Osteocyte (in vitro differentiated cells): ENCODE measurements at regions not wholly inside any gene's neighbourhood (a gene's known extent, or its start where the extent isn't known, plus 50 kb on each side); places are given as distances from the start of the nearest gene placed in this dataset.

Source experiments
- DNase-seq: peaks from one replicate; pipeline ENCODE4 v3.0.0; 2021; ENCODE audit warnings: mixed read lengths; ENCODE audit not compliant: unreplicated experiment; ENCODE audit errors: extremely low spot score
- H3K27ac Mint-ChIP-seq: one replicate; pipeline ENCODE4 v1.8.0; 2021; ENCODE audit warnings: mild to moderate bottlenecking, mixed read lengths; ENCODE audit not compliant: unreplicated experiment
- H3K27me3 Mint-ChIP-seq: one replicate; pipeline ENCODE4 v1.8.0; 2021; ENCODE audit warnings: mixed read lengths; ENCODE audit not compliant: unreplicated experiment
- H3K36me3 Mint-ChIP-seq: one replicate; pipeline ENCODE4 v1.8.0; 2021; ENCODE audit warnings: mixed read lengths; ENCODE audit not compliant: unreplicated experiment
- H3K4me1 Mint-ChIP-seq: one replicate; pipeline ENCODE4 v1.8.0; 2021; ENCODE audit warnings: mixed read lengths; ENCODE audit not compliant: unreplicated experiment
- H3K4me3 Mint-ChIP-seq: one replicate; pipeline ENCODE4 v1.8.0; 2021; ENCODE audit warnings: mild to moderate bottlenecking, moderate library complexity, mixed read lengths; ENCODE audit not compliant: unreplicated experiment
- H3K9me3 Mint-ChIP-seq: one replicate; pipeline ENCODE4 v1.8.0; 2021; ENCODE audit warnings: mixed read lengths; ENCODE audit not compliant: unreplicated experiment
- CTCF ChIP-seq: fragments of 200-600 bp; sonication (generic); IDR thresholded peaks from 2 replicates; pipeline ENCODE4 v1.5.0; 2021; ENCODE audit warnings: antibody characterized with exemption, mild to moderate bottlenecking, moderate library complexity

- no peaks in the 10 kb centered on the region for H3K36me3 Mint-ChIP-seq
- no peak overlapping the region for H3K27ac Mint-ChIP-seq
- no peak for TF ChIP-seq CTCF
- no peak overlapping the region for H3K4me3 Mint-ChIP-seq
- H3K27me3 Mint-ChIP-seq: peaks cover 2% of the 10 kb centered on the region
- no peaks in the 10 kb centered on the region for H3K4me1 Mint-ChIP-seq
- H3K9me3 Mint-ChIP-seq: peaks cover 11% of the 10 kb centered on the region
- no peak for DNase-seq
Measured at GRCh38 chr20:51299413-51299812, 243.1 kb downstream of the NFATC2 start.

- no peak for DNase-seq
- Mint-ChIP-seq H3K4me3 (no peak overlapping the region), H3K4me1 (no peaks in the 10 kb centered on the region), H3K27me3 (peaks cover 5% of the 10 kb centered on the region), H3K36me3 (no peaks in the 10 kb centered on the region), H3K27ac (no peak overlapping the region), H3K9me3 (peaks cover 11% of the 10 kb centered on the region)
- no peak for TF ChIP-seq CTCF
Measured at GRCh38 chr20:51298141-51298749, 244.3 kb downstream of the NFATC2 start.

GRCh38 chr20:51287628-51288413, 254.7 kb downstream of the NFATC2 start:
- no peak for DNase-seq
- H3K27me3 Mint-ChIP-seq: peaks cover 17% of the 10 kb centered on the region
- TF ChIP-seq CTCF: no peak
- no peaks in the 10 kb centered on the region for H3K9me3 Mint-ChIP-seq
- no peaks in the 10 kb centered on the region for H3K36me3 Mint-ChIP-seq
- H3K4me3 Mint-ChIP-seq: no peak overlapping the region
- H3K4me1 Mint-ChIP-seq: no peaks in the 10 kb centered on the region
- H3K27ac Mint-ChIP-seq: no peak overlapping the region

GRCh38 chr20:51286758-51287157, 255.8 kb downstream of the NFATC2 start:
- Mint-ChIP-seq H3K36me3 (no peaks in the 10 kb centered on the region), H3K27me3 (peaks cover 17% of the 10 kb centered on the region), H3K4me3 (no peak overlapping the region), H3K27ac (no peak overlapping the region), H3K4me1 (no peaks in the 10 kb centered on the region), H3K9me3 (no peaks in the 10 kb centered on the region)
- no peak for TF ChIP-seq CTCF
- no peak for DNase-seq

- H3K9me3 Mint-ChIP-seq: no peaks in the 10 kb centered on the region
- no peak overlapping the region for H3K4me3 Mint-ChIP-seq
- TF ChIP-seq CTCF: no peak
- H3K27ac Mint-ChIP-seq: no peak overlapping the region
- no peaks in the 10 kb centered on the region for H3K36me3 Mint-ChIP-seq
- no peaks in the 10 kb centered on the region for H3K4me1 Mint-ChIP-seq
- DNase-seq: no peak
- peaks cover 20% of the 10 kb centered on the region for H3K27me3 Mint-ChIP-seq
Measured at GRCh38 chr20:51285684-51286083, 256.8 kb downstream of the NFATC2 start.
